HEK293 (cell line): ENCODE measurements at regions not wholly inside any gene's neighbourhood (a gene's known extent, or its start where the extent isn't known, plus 50 kb on each side); places are given as distances from the start of the nearest gene placed in this dataset.

ENCODE experiments used
- CTCF ChIA-PET: fragments of 350-600 bp; formaldehyde crosslinking; extraction: SDS; loops from one replicate; lab custom pipeline; 2021; ENCODE audit warnings: antibody characterized with exemption; lab: Yijun Ruan, JAX
- POLR2A ChIA-PET: fragments of 300-600 bp; formaldehyde crosslinking; extraction: SDS; loops from one replicate; lab custom pipeline; 2020; ENCODE audit warnings: antibody characterized with exemption, inconsistent platforms; lab: Yijun Ruan, JAX
- H3K27ac ChIP-seq: fragments of 200-500 bp; sonication (Bioruptor generic); 2 replicates; pipeline ENCODE4 v1.5.1; 2014; ENCODE audit warnings: low read depth, low read length, control low read depth, inconsistent platforms; ENCODE audit errors: extremely low read depth
- H3K36me3 ChIP-seq, 2 experiments: fragments of 200-500 bp in 1 of 2; sonication (Bioruptor generic) in 1 of 2; 1 replicate in 1 of 2; 2 replicates in 1 of 2; pipeline ENCODE4 v1.5.1; 2014 to 2017; ENCODE audit warnings: inconsistent platforms in 2 of 2, low read length in 2 of 2; ENCODE audit not compliant: control insufficient read depth in 2 of 2, insufficient read depth in 1 of 2
- H3K4me1 ChIP-seq: fragments of 200-500 bp; sonication (Bioruptor generic); 2 replicates; pipeline ENCODE4 v1.5.1; 2014; ENCODE audit warnings: mild to moderate bottlenecking, low read length, inconsistent platforms; ENCODE audit not compliant: control insufficient read depth, insufficient read depth
- H3K4me3 ChIP-seq: 2 replicates; pipeline ENCODE4 v1.5.1; 2011; ENCODE audit warnings: low read depth, mild to moderate bottlenecking, control low read depth, low read length, moderate library complexity
- H3K9me3 ChIP-seq: fragments of 200-500 bp; sonication (Bioruptor generic); 2 replicates; pipeline ENCODE4 v1.5.1; 2014; ENCODE audit warnings: low read depth, low read length, inconsistent platforms; ENCODE audit not compliant: control insufficient read depth, insufficient read depth
- GFI1B ChIP-seq: fragments of 450-650 bp; formaldehyde crosslinking; IDR thresholded peaks from 2 replicates; pipeline ENCODE4 v1.5.1; 2016; ENCODE audit warnings: missing biosample characterization, missing genetic modification characterization
- INSM2 ChIP-seq: fragments of 450-650 bp; formaldehyde crosslinking; IDR thresholded peaks from 2 replicates; pipeline ENCODE4 v1.5.1; 2016; ENCODE audit warnings: missing biosample characterization, missing genetic modification characterization
- KLF17 ChIP-seq: fragments of 450-650 bp; formaldehyde crosslinking; IDR thresholded peaks from 2 replicates; pipeline ENCODE4 v1.5.1; 2016; ENCODE audit warnings: missing biosample characterization, missing genetic modification characterization
- KLF9 ChIP-seq: fragments of 450-650 bp; formaldehyde crosslinking; IDR thresholded peaks from 2 replicates; pipeline ENCODE4 v1.5.1; 2016; ENCODE audit warnings: missing biosample characterization, missing genetic modification characterization, low read depth
- ZBTB10 ChIP-seq: fragments of 450-650 bp; formaldehyde crosslinking; IDR thresholded peaks from 2 replicates; pipeline ENCODE4 v1.5.1; 2016; ENCODE audit warnings: missing biosample characterization, missing genetic modification characterization
- ZNF10 ChIP-seq: fragments of 450-650 bp; formaldehyde crosslinking; IDR thresholded peaks from 2 replicates; pipeline ENCODE4 v1.5.1; 2017; ENCODE audit warnings: missing biosample characterization, missing genetic modification characterization
- ZNF112 ChIP-seq: fragments of 450-650 bp; formaldehyde crosslinking; IDR thresholded peaks from 2 replicates; pipeline ENCODE4 v1.5.0; 2017; ENCODE audit warnings: missing biosample characterization, missing genetic modification characterization
- ZNF2 ChIP-seq: fragments of 450-650 bp; formaldehyde crosslinking; IDR thresholded peaks from 2 replicates; pipeline ENCODE4 v1.5.1; 2016; ENCODE audit warnings: missing biosample characterization, missing genetic modification characterization
- ZNF221 ChIP-seq: fragments of 450-650 bp; formaldehyde crosslinking; IDR thresholded peaks from 2 replicates; pipeline ENCODE4 v1.5.1; 2017; ENCODE audit warnings: missing biosample characterization, missing genetic modification characterization, borderline replicate concordance
- ZNF292 ChIP-seq: fragments of 450-650 bp; formaldehyde crosslinking; IDR thresholded peaks from 2 replicates; pipeline ENCODE4 v1.5.1; 2016; ENCODE audit warnings: low read depth, missing biosample characterization, missing genetic modification characterization, borderline replicate concordance
- ZNF366 ChIP-seq: fragments of 450-650 bp; formaldehyde crosslinking; conservative IDR thresholded peaks from 2 replicates; pipeline ENCODE4 v1.5.1; 2016; ENCODE audit warnings: missing biosample characterization, missing genetic modification characterization
- ZNF426 ChIP-seq: fragments of 450-650 bp; formaldehyde crosslinking; IDR thresholded peaks from 2 replicates; pipeline ENCODE4 v1.5.1; 2017; ENCODE audit warnings: missing biosample characterization, missing genetic modification characterization, mild to moderate bottlenecking, inconsistent platforms, moderate library complexity
- ZNF549 ChIP-seq: fragments of 450-650 bp; IDR thresholded peaks from 2 replicates; pipeline ENCODE4 v1.5.1; 2018; ENCODE audit warnings: missing biosample characterization, missing genetic modification characterization, mild to moderate bottlenecking, inconsistent platforms, moderate library complexity
- ZNF555 ChIP-seq: fragments of 450-650 bp; formaldehyde crosslinking; conservative IDR thresholded peaks from 2 replicates; pipeline ENCODE4 v1.5.1; 2017; ENCODE audit warnings: missing biosample characterization, mild to moderate bottlenecking, missing genetic modification characterization, inconsistent platforms
- ZNF571 ChIP-seq: fragments of 450-650 bp; formaldehyde crosslinking; IDR thresholded peaks from 2 replicates; pipeline ENCODE4 v1.5.0; 2017; ENCODE audit warnings: missing biosample characterization, missing genetic modification characterization
- ZNF645 ChIP-seq: fragments of 450-650 bp; formaldehyde crosslinking; IDR thresholded peaks from 2 replicates; pipeline ENCODE4; 2016; ENCODE audit warnings: missing biosample characterization, missing genetic modification characterization
- ZNF677 ChIP-seq: fragments of 450-650 bp; IDR thresholded peaks from 2 replicates; pipeline ENCODE4 v1.5.0; 2018; ENCODE audit warnings: missing biosample characterization, mild to moderate bottlenecking, missing genetic modification characterization, moderate library complexity
- ZSCAN5A ChIP-seq: fragments of 450-650 bp; formaldehyde crosslinking; IDR thresholded peaks from 2 replicates; pipeline ENCODE4 v1.5.1; 2016; ENCODE audit warnings: missing biosample characterization, missing genetic modification characterization
- TF ChIP-seq, protein P1 (sequence below): fragments of 450-650 bp; formaldehyde crosslinking; IDR thresholded peaks from 2 replicates; pipeline ENCODE4 v1.5.1; 2017; ENCODE audit warnings: missing biosample characterization, mild to moderate bottlenecking, missing genetic modification characterization, moderate library complexity

GRCh38 chr3:190193210-190193609, 72.5 kb upstream of the P3H2 start:
- Histone ChIP-seq H3K27ac (no peak overlapping the region), H3K36me3 (no peaks in the 10 kb centered on the region), H3K4me1 (0 out of 2 replicates have a peak, but pooled peaks cover 3% of the 10 kb centered on the region), H3K4me3 (no peak overlapping the region), H3K9me3 (no peaks in the 10 kb centered on the region)
- ChIA-PET POLR2A (no interaction called here), CTCF (interaction anchor here (0.6 to 1.0 kb wide), 2 partner anchors 25 to 176 kb away, joined by 3 to 4 read pairs; no protein-coding TSS in a partner anchor)
- TF ChIP-seq, protein P1, sequence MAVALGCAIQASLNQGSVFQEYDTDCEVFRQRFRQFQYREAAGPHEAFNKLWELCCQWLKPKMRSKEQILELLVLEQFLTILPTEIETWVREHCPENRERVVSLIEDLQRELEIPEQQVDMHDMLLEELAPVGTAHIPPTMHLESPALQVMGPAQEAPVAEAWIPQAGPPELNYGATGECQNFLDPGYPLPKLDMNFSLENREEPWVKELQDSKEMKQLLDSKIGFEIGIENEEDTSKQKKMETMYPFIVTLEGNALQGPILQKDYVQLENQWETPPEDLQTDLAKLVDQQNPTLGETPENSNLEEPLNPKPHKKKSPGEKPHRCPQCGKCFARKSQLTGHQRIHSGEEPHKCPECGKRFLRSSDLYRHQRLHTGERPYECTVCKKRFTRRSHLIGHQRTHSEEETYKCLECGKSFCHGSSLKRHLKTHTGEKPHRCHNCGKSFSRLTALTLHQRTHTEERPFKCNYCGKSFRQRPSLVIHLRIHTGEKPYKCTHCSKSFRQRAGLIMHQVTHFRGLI (tag by site-specific recombination): no peak
- no peak for TF ChIP-seq ZNF426 (tag by site-specific recombination)
- no peak for TF ChIP-seq INSM2 (tag by site-specific recombination)
- TF ChIP-seq ZNF112 (tag by site-specific recombination): no peak
- TF ChIP-seq ZNF2 (tag by site-specific recombination): no peak
- no peak for TF ChIP-seq ZNF645
- TF ChIP-seq ZNF555 (tag by site-specific recombination): no peak
- no peak for TF ChIP-seq KLF17 (tag by site-specific recombination)
- TF ChIP-seq ZSCAN5A (tag by site-specific recombination): no peak
- TF ChIP-seq ZNF571 (tag by site-specific recombination): no peak
- no peak for TF ChIP-seq KLF9 (tag by site-specific recombination)
- TF ChIP-seq ZNF677 (tag by site-specific recombination): no peak
- TF ChIP-seq ZBTB10: no peak
- TF ChIP-seq ZNF221 (tag by site-specific recombination): no peak
- TF ChIP-seq ZNF292 (tag by site-specific recombination): no peak
- no peak for TF ChIP-seq GFI1B (tag by site-specific recombination)
- no peak for TF ChIP-seq ZNF10
- no peak for TF ChIP-seq ZNF366
- TF ChIP-seq ZNF549 (tag by site-specific recombination): no peak
